ENCODE measurements at regions not wholly inside any gene's neighbourhood (a gene's known extent, or its start where the extent isn't known, plus 50 kb on each side); places are given as distances from the start of the nearest gene placed in this dataset.

GRCh38 chr12:123100882-123101281 lies 50.0 kb downstream of the PITPNM2 start:
- no peak for DNase-seq
- Histone ChIP-seq H3K27me3 (ENCODE audit: control insufficient read depth, insufficient read depth, low read length) (no peaks in the 10 kb centered on the region), H3K4me3 (ENCODE audit: insufficient read depth, low read depth, low read length) (no peak overlapping the region), H3K36me3 (replicated peaks; ENCODE audit: control insufficient read depth, insufficient read depth, low read length) (no peaks in the 10 kb centered on the region)

GRCh38 chr12:123100450-123100849 lies 50.4 kb downstream of the PITPNM2 start:
- no peak for DNase-seq
- Histone ChIP-seq H3K4me3 (ENCODE audit: insufficient read depth, low read depth, low read length) (no peak overlapping the region), H3K27me3 (ENCODE audit: control insufficient read depth, insufficient read depth, low read length) (no peaks in the 10 kb centered on the region), H3K36me3 (replicated peaks; ENCODE audit: control insufficient read depth, insufficient read depth, low read length) (no peaks in the 10 kb centered on the region)

- Histone ChIP-seq H3K36me3 (replicated peaks; ENCODE audit: control insufficient read depth, insufficient read depth, low read length) (no peaks in the 10 kb centered on the region), H3K4me3 (ENCODE audit: insufficient read depth, low read depth, low read length) (no peak overlapping the region), H3K27me3 (ENCODE audit: control insufficient read depth, insufficient read depth, low read length) (no peaks in the 10 kb centered on the region)
- no peak for DNase-seq
These were observed 51.2 kb downstream of the PITPNM2 start for GRCh38 chr12:123099560-123100192.

- no peaks in the 10 kb centered on the region for H3K27me3 ChIP-seq (ENCODE audit: control insufficient read depth, insufficient read depth, low read length)
- no peaks in the 10 kb centered on the region for H3K36me3 ChIP-seq (replicated peaks; ENCODE audit: control insufficient read depth, insufficient read depth, low read length)
- no peak overlapping the region for H3K4me3 ChIP-seq (ENCODE audit: insufficient read depth, low read depth, low read length)
- DNase-seq = no peak
These were observed 52.1 kb downstream of the PITPNM2 start for GRCh38 chr12:123098780-123099179.

- no peak overlapping the region for H3K4me3 ChIP-seq (ENCODE audit: insufficient read depth, low read depth, low read length)
- H3K27me3 ChIP-seq (ENCODE audit: control insufficient read depth, insufficient read depth, low read length) = no peaks in the 10 kb centered on the region
- DNase-seq = no peak
- H3K36me3 ChIP-seq (replicated peaks; ENCODE audit: control insufficient read depth, insufficient read depth, low read length) = no peaks in the 10 kb centered on the region
These were observed 53.3 kb downstream of the PITPNM2 start for GRCh38 chr12:123097561-123098084.

GRCh38 chr12:123096741-123097140 lies 54.1 kb downstream of the PITPNM2 start:
- no peak overlapping the region for H3K4me3 ChIP-seq (ENCODE audit: insufficient read depth, low read depth, low read length)
- no peak for DNase-seq
- no peaks in the 10 kb centered on the region for H3K27me3 ChIP-seq (ENCODE audit: control insufficient read depth, insufficient read depth, low read length)
- H3K36me3 ChIP-seq (replicated peaks; ENCODE audit: control insufficient read depth, insufficient read depth, low read length) = no peaks in the 10 kb centered on the region

GRCh38 chr12:123096182-123096581 lies 54.7 kb downstream of the PITPNM2 start:
- DNase-seq = no peak
- no peaks in the 10 kb centered on the region for H3K36me3 ChIP-seq (replicated peaks; ENCODE audit: control insufficient read depth, insufficient read depth, low read length)
- no peak overlapping the region for H3K4me3 ChIP-seq (ENCODE audit: insufficient read depth, low read depth, low read length)
- no peaks in the 10 kb centered on the region for H3K27me3 ChIP-seq (ENCODE audit: control insufficient read depth, insufficient read depth, low read length)

- no peak for DNase-seq
- no peaks in the 10 kb centered on the region for H3K36me3 ChIP-seq (replicated peaks; ENCODE audit: control insufficient read depth, insufficient read depth, low read length)
- no peaks in the 10 kb centered on the region for H3K27me3 ChIP-seq (ENCODE audit: control insufficient read depth, insufficient read depth, low read length)
- no peak overlapping the region for H3K4me3 ChIP-seq (ENCODE audit: insufficient read depth, low read depth, low read length)
These were observed 55.6 kb downstream of the PITPNM2 start for GRCh38 chr12:123095078-123095881.

GRCh38 chr12:123094349-123095077 lies 56.4 kb downstream of the PITPNM2 start:
- no peak for DNase-seq
- no peaks in the 10 kb centered on the region for H3K27me3 ChIP-seq (ENCODE audit: control insufficient read depth, insufficient read depth, low read length)
- no peak overlapping the region for H3K4me3 ChIP-seq (ENCODE audit: insufficient read depth, low read depth, low read length)
- H3K36me3 ChIP-seq (replicated peaks; ENCODE audit: control insufficient read depth, insufficient read depth, low read length) = no peaks in the 10 kb centered on the region

- H3K27me3 ChIP-seq (ENCODE audit: control insufficient read depth, insufficient read depth, low read length) = no peaks in the 10 kb centered on the region
- no peak for DNase-seq
- H3K4me3 ChIP-seq (ENCODE audit: insufficient read depth, low read depth, low read length) = no peak overlapping the region
- H3K36me3 ChIP-seq (replicated peaks; ENCODE audit: control insufficient read depth, insufficient read depth, low read length) = no peaks in the 10 kb centered on the region
These were observed 58.0 kb downstream of the PITPNM2 start for GRCh38 chr12:123092866-123093265.

GRCh38 chr12:123091230-123092150 lies 59.4 kb downstream of the PITPNM2 start:
- no peaks in the 10 kb centered on the region for H3K36me3 ChIP-seq (replicated peaks; ENCODE audit: control insufficient read depth, insufficient read depth, low read length)
- no peak for DNase-seq
- H3K4me3 ChIP-seq (ENCODE audit: insufficient read depth, low read depth, low read length) = no peak overlapping the region
- no peaks in the 10 kb centered on the region for H3K27me3 ChIP-seq (ENCODE audit: control insufficient read depth, insufficient read depth, low read length)

- Histone ChIP-seq H3K4me3 (ENCODE audit: insufficient read depth, low read depth, low read length) (no peak overlapping the region), H3K36me3 (replicated peaks; ENCODE audit: control insufficient read depth, insufficient read depth, low read length) (no peaks in the 10 kb centered on the region), H3K27me3 (ENCODE audit: control insufficient read depth, insufficient read depth, low read length) (no peaks in the 10 kb centered on the region)
- DNase-seq = no peak
These were observed 61.1 kb downstream of the PITPNM2 start for GRCh38 chr12:123089631-123090353.

- no peak overlapping the region for H3K4me3 ChIP-seq (ENCODE audit: insufficient read depth, low read depth, low read length)
- DNase-seq = no peak
- H3K36me3 ChIP-seq (replicated peaks; ENCODE audit: control insufficient read depth, insufficient read depth, low read length) = no peaks in the 10 kb centered on the region
- H3K27me3 ChIP-seq (ENCODE audit: control insufficient read depth, insufficient read depth, low read length) = no peaks in the 10 kb centered on the region
These were observed 61.8 kb downstream of the PITPNM2 start for GRCh38 chr12:123089140-123089539.
